H1 (cell line): ENCODE measurements at regions not wholly inside any gene's neighbourhood (a gene's known extent, or its start where the extent isn't known, plus 50 kb on each side); places are given as distances from the start of the nearest gene placed in this dataset.

Source experiments
- TF ChIP-seq, protein P1 (sequence below): fragments of 300-600 bp; sonication (generic); IDR thresholded peaks from 2 replicates; pipeline ENCODE4 v1.7.1; 2012; ENCODE audit warnings: low read length, moderate library complexity, mild to moderate bottlenecking, inconsistent platforms; ENCODE audit not compliant: insufficient replicate concordance

- TF ChIP-seq, protein P1, sequence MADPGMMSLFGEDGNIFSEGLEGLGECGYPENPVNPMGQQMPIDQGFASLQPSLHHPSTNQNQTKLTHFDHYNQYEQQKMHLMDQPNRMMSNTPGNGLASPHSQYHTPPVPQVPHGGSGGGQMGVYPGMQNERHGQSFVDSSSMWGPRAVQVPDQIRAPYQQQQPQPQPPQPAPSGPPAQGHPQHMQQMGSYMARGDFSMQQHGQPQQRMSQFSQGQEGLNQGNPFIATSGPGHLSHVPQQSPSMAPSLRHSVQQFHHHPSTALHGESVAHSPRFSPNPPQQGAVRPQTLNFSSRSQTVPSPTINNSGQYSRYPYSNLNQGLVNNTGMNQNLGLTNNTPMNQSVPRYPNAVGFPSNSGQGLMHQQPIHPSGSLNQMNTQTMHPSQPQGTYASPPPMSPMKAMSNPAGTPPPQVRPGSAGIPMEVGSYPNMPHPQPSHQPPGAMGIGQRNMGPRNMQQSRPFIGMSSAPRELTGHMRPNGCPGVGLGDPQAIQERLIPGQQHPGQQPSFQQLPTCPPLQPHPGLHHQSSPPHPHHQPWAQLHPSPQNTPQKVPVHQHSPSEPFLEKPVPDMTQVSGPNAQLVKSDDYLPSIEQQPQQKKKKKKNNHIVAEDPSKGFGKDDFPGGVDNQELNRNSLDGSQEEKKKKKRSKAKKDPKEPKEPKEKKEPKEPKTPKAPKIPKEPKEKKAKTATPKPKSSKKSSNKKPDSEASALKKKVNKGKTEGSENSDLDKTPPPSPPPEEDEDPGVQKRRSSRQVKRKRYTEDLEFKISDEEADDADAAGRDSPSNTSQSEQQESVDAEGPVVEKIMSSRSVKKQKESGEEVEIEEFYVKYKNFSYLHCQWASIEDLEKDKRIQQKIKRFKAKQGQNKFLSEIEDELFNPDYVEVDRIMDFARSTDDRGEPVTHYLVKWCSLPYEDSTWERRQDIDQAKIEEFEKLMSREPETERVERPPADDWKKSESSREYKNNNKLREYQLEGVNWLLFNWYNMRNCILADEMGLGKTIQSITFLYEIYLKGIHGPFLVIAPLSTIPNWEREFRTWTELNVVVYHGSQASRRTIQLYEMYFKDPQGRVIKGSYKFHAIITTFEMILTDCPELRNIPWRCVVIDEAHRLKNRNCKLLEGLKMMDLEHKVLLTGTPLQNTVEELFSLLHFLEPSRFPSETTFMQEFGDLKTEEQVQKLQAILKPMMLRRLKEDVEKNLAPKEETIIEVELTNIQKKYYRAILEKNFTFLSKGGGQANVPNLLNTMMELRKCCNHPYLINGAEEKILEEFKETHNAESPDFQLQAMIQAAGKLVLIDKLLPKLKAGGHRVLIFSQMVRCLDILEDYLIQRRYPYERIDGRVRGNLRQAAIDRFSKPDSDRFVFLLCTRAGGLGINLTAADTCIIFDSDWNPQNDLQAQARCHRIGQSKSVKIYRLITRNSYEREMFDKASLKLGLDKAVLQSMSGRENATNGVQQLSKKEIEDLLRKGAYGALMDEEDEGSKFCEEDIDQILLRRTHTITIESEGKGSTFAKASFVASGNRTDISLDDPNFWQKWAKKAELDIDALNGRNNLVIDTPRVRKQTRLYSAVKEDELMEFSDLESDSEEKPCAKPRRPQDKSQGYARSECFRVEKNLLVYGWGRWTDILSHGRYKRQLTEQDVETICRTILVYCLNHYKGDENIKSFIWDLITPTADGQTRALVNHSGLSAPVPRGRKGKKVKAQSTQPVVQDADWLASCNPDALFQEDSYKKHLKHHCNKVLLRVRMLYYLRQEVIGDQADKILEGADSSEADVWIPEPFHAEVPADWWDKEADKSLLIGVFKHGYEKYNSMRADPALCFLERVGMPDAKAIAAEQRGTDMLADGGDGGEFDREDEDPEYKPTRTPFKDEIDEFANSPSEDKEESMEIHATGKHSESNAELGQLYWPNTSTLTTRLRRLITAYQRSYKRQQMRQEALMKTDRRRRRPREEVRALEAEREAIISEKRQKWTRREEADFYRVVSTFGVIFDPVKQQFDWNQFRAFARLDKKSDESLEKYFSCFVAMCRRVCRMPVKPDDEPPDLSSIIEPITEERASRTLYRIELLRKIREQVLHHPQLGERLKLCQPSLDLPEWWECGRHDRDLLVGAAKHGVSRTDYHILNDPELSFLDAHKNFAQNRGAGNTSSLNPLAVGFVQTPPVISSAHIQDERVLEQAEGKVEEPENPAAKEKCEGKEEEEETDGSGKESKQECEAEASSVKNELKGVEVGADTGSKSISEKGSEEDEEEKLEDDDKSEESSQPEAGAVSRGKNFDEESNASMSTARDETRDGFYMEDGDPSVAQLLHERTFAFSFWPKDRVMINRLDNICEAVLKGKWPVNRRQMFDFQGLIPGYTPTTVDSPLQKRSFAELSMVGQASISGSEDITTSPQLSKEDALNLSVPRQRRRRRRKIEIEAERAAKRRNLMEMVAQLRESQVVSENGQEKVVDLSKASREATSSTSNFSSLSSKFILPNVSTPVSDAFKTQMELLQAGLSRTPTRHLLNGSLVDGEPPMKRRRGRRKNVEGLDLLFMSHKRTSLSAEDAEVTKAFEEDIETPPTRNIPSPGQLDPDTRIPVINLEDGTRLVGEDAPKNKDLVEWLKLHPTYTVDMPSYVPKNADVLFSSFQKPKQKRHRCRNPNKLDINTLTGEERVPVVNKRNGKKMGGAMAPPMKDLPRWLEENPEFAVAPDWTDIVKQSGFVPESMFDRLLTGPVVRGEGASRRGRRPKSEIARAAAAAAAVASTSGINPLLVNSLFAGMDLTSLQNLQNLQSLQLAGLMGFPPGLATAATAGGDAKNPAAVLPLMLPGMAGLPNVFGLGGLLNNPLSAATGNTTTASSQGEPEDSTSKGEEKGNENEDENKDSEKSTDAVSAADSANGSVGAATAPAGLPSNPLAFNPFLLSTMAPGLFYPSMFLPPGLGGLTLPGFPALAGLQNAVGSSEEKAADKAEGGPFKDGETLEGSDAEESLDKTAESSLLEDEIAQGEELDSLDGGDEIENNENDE: peak; percentile 30
Observed at GRCh38 chr13:107580741-107581412, 634.5 kb downstream of the LIG4 start (continued).
